ENCODE measurements at regions not wholly inside any gene's neighbourhood (a gene's known extent, or its start where the extent isn't known, plus 50 kb on each side); places are given as distances from the start of the nearest gene placed in this dataset.
A peak's percentile ranks its signal among the peaks of the same experiment; 100 is the strongest.

DNA sequence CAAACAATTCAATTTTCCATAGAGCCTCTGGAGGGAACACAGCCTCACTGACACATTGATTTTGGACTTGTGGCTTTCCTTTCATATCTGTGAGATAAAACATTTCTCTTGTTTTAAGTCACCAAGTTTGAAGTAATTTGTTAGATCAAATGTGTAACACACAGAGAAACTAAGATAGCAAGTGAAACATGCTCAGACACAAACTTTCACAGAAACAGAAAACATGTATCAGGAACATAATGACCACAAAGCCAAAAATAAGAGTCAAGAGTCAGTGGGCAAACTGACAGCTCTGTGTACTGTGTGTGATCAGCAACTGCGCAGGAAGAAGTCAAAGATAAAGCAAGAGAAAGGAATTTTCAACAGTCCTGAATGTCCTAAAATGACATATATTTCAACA lies 1237.5 kb downstream of the AMY1C start:
- Histone ChIP-seq H3K9me3 (ENCODE audit: insufficient read depth, low read depth) (no peaks in the 10 kb centered on the region), H4K20me1 (ENCODE audit: insufficient read depth) (no peaks in the 10 kb centered on the region), H3K27me3 (ENCODE audit: insufficient read depth, low read depth) (no peaks in the 10 kb centered on the region), H2AFZ (no peak overlapping the region), H3K4me3 (no peak overlapping the region), H3F3A (ENCODE audit: insufficient read depth, low read depth) (no peaks in the 10 kb centered on the region), H3K36me3 (ENCODE audit: low read depth) (no peaks in the 10 kb centered on the region), H3K4me1 (replicated peaks; ENCODE audit: insufficient read depth) (no peaks in the 10 kb centered on the region), H3K27ac (no peak overlapping the region), H3K9me2 (ENCODE audit: insufficient read depth) (peaks cover 4% of the 10 kb centered on the region; the same call in 1 of the 2 replicates), H3K4me2 (no peak overlapping the region), H3K79me2 (ENCODE audit: low read depth) (no peaks in the 10 kb centered on the region)
- no peak for DNase-seq
- intact Hi-C loops (cut with micrococcal nuclease; ENCODE audit: unreplicated experiment), result no loop called here
- no peak for TF ChIP-seq EZH2 (IDR thresholded peaks at IDR 0.05; ENCODE audit: low read depth)
- TF ChIP-seq, protein P1, sequence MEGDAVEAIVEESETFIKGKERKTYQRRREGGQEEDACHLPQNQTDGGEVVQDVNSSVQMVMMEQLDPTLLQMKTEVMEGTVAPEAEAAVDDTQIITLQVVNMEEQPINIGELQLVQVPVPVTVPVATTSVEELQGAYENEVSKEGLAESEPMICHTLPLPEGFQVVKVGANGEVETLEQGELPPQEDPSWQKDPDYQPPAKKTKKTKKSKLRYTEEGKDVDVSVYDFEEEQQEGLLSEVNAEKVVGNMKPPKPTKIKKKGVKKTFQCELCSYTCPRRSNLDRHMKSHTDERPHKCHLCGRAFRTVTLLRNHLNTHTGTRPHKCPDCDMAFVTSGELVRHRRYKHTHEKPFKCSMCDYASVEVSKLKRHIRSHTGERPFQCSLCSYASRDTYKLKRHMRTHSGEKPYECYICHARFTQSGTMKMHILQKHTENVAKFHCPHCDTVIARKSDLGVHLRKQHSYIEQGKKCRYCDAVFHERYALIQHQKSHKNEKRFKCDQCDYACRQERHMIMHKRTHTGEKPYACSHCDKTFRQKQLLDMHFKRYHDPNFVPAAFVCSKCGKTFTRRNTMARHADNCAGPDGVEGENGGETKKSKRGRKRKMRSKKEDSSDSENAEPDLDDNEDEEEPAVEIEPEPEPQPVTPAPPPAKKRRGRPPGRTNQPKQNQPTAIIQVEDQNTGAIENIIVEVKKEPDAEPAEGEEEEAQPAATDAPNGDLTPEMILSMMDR (conservative IDR thresholded peaks at IDR 0.05), result no peak
- no TSS peak for BruUV-seq (replicated peaks)
- ChIA-PET CTCF (no interaction called here), POLR2A (ENCODE audit: unreplicated experiment) (no interaction called here)

DNA sequence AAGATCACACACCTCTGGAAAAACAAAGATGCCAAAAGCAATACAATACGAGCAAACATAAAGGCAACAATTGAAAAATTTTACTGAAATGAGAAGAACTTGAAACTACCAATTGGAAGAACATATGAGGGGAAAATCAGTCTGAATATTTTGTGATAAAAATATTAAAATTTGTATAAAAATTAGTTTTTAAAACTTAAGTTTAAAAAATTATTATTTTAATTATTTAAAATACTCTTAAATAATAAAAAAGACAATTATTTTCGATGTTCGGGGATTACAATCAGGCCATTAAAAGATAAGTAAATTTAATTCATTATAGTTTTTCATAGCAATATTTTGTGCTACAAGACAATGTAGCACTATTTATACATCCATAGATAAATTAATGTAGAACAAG lies 1239.3 kb downstream of the AMY1C start:
- Histone ChIP-seq H3K27me3 (ENCODE audit: insufficient read depth, low read depth) (no peaks in the 10 kb centered on the region), H3K9me3 (ENCODE audit: insufficient read depth, low read depth) (no peaks in the 10 kb centered on the region), H3K79me2 (ENCODE audit: low read depth) (no peaks in the 10 kb centered on the region), H3K4me2 (no peak overlapping the region), H3K4me1 (replicated peaks; ENCODE audit: insufficient read depth) (no peaks in the 10 kb centered on the region), H4K20me1 (ENCODE audit: insufficient read depth) (no peaks in the 10 kb centered on the region), H3K9me2 (ENCODE audit: insufficient read depth) (peaks cover 5% of the 10 kb centered on the region; the same call in 1 of the 2 replicates), H3K27ac (no peak overlapping the region), H3K36me3 (ENCODE audit: low read depth) (no peaks in the 10 kb centered on the region), H3K4me3 (no peak overlapping the region), H2AFZ (no peak overlapping the region), H3F3A (ENCODE audit: insufficient read depth, low read depth) (no peaks in the 10 kb centered on the region)
- TF ChIP-seq, protein P1 (conservative IDR thresholded peaks at IDR 0.05), result no peak
- TF ChIP-seq EZH2 (IDR thresholded peaks at IDR 0.05; ENCODE audit: low read depth), result no peak
- BruUV-seq (replicated peaks), result no TSS peak
- intact Hi-C loops (cut with micrococcal nuclease; ENCODE audit: unreplicated experiment), result no loop called here
- POLR2A ChIA-PET (ENCODE audit: unreplicated experiment), result no interaction called here
- CTCF ChIA-PET, result no interaction called here
- no peak for DNase-seq

DNA sequence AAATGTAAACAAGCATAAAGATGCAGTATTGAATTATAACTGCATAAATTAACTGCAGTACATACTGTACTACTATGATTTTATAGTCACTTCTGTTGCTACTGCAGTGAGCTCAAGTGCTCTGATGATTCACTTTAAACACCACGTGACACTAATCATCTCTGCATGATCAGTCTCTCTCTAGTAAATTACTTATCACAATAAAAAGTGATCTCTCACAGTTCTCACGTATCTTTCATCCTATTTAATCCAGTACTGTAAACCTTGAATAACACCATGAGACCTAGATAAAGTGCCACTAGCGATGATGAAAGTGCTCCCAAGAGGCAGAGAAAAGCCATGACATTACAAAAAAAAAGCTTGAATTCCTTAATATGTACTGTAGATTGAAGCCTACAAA lies 1242.0 kb downstream of the AMY1C start:
- ChIA-PET POLR2A (ENCODE audit: unreplicated experiment) (no interaction called here), CTCF (no interaction called here)
- peaks cover 5% of the 10 kb centered on the region; the same call in 1 of the 2 replicates for H3K9me2 ChIP-seq (ENCODE audit: insufficient read depth)
- intact Hi-C loops (cut with micrococcal nuclease; ENCODE audit: unreplicated experiment), result no loop called here
- H3K9me3 ChIP-seq (ENCODE audit: insufficient read depth, low read depth), result no peaks in the 10 kb centered on the region
- H3K27me3 ChIP-seq (ENCODE audit: insufficient read depth, low read depth), result no peaks in the 10 kb centered on the region
- no TSS peak for BruUV-seq (replicated peaks)
- no peaks in the 10 kb centered on the region for H3K36me3 ChIP-seq (ENCODE audit: low read depth)
- no peaks in the 10 kb centered on the region for H3K4me1 ChIP-seq (replicated peaks; ENCODE audit: insufficient read depth)
- H3K79me2 ChIP-seq (ENCODE audit: low read depth), result no peaks in the 10 kb centered on the region
- H4K20me1 ChIP-seq (ENCODE audit: insufficient read depth), result no peaks in the 10 kb centered on the region
- no peak for DNase-seq
- 0 out of 2 replicates have a peak overlapping the region, but pooled peaks have one; percentile 25 for H2AFZ ChIP-seq
- H3K4me2 ChIP-seq, result no peak overlapping the region
- no peak for TF ChIP-seq EZH2 (IDR thresholded peaks at IDR 0.05; ENCODE audit: low read depth)
- TF ChIP-seq, protein P1 (conservative IDR thresholded peaks at IDR 0.05), result no peak
- H3K4me3 ChIP-seq, result no peak overlapping the region
- H3F3A ChIP-seq (ENCODE audit: insufficient read depth, low read depth), result no peaks in the 10 kb centered on the region
- no peak overlapping the region for H3K27ac ChIP-seq

Data from PC-9 (cell line).